NB4 (cell line): ENCODE measurements at regions not wholly inside any gene's neighbourhood (a gene's known extent, or its start where the extent isn't known, plus 50 kb on each side); places are given as distances from the start of the nearest gene placed in this dataset.

Source experiments
- DNase-seq: peaks from one replicate; pipeline ENCODE4 v3.0.0; 2010; ENCODE audit warnings: low read depth
- H3K4me3 ChIP-seq: one replicate; pipeline ENCODE4 v1.5.1; 2011; ENCODE audit warnings: mild to moderate bottlenecking, low read depth, low read length, moderate library complexity
- MAX ChIP-seq: IDR thresholded peaks from 2 replicates; pipeline ENCODE4 v1.6.1; 2011; ENCODE audit warnings: low read depth, low read length
- MYC ChIP-seq: IDR thresholded peaks from 2 replicates; pipeline ENCODE4 v1.6.1; 2011; ENCODE audit warnings: low read depth, low read length
- POLR2A ChIP-seq: IDR thresholded peaks from 2 replicates; pipeline ENCODE4 v1.6.1; 2011; ENCODE audit warnings: mild to moderate bottlenecking; ENCODE audit not compliant: insufficient read length; ENCODE audit errors: extremely low read depth
- TF ChIP-seq, protein P1 (sequence below): IDR thresholded peaks from one replicate; pipeline ENCODE4 v1.5.1; 2012; ENCODE audit warnings: low read depth, low read length

DNA sequence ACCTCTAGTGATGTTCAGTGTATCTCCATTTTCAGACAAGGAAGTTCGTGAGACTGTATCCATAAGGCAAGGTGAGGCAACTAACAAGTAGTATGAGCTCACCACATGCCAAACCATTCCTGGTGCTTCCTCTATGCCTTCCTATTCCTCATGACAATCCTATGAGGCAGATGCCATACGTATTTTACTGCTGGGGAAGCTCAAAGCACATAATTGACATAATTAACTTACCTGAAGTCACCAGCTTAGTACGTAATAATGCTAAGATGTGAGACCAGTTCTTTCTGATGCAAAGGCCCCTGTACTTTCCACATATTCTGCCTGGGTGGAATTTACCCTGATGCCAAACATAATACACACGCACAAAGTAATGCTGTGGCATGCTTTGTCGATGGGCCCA, 83.6 kb upstream of the NFIA start:
- DNase-seq = no peak
- no peak overlapping the region for H3K4me3 ChIP-seq
- TF ChIP-seq, protein P1, sequence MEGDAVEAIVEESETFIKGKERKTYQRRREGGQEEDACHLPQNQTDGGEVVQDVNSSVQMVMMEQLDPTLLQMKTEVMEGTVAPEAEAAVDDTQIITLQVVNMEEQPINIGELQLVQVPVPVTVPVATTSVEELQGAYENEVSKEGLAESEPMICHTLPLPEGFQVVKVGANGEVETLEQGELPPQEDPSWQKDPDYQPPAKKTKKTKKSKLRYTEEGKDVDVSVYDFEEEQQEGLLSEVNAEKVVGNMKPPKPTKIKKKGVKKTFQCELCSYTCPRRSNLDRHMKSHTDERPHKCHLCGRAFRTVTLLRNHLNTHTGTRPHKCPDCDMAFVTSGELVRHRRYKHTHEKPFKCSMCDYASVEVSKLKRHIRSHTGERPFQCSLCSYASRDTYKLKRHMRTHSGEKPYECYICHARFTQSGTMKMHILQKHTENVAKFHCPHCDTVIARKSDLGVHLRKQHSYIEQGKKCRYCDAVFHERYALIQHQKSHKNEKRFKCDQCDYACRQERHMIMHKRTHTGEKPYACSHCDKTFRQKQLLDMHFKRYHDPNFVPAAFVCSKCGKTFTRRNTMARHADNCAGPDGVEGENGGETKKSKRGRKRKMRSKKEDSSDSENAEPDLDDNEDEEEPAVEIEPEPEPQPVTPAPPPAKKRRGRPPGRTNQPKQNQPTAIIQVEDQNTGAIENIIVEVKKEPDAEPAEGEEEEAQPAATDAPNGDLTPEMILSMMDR = no peak
- TF ChIP-seq MYC = no peak
- TF ChIP-seq MAX = no peak

DNA sequence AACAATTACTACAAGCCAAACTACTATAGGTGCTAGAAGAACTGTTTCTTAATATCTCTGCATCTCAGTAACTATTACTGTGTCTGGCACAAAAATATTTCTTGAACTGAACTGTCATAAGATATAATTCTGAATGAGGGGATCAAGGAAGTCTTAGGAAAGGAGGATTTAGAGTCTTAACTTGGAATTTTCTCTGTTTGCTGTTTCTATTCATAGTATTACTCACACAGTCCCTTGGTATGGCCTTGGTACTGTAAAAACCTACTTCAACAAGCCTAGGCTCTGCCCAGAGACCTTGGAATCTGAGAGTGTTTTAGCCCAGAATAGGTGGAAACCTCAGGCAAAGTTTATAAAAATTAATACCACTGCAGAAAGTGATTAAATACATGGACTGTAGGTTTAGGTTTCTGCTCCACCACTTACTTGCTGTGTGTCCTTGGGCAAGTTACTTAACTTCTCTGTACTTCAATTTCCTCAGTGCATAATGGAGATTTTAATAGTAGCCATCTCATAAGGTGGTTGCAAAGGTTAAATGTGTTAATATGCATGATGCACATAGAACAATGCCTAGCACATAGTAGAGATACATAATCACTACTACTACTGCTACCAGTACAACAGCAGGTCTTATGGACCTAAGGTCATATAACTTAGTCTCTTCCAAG, 87.4 kb upstream of the NFIA start:
- DNase-seq = no peak
- H3K4me3 ChIP-seq = no peak overlapping the region
- no peak for TF ChIP-seq MAX
- TF ChIP-seq, protein P1 = no peak

GRCh38 chr1:60994369-60994768, 88.0 kb upstream of the NFIA start:
- TF ChIP-seq POLR2A (no peak), MAX (no peak), MYC (no peak)
- TF ChIP-seq, protein P1 = no peak
- H3K4me3 ChIP-seq = no peak overlapping the region
- DNase-seq = no peak

- H3K4me3 ChIP-seq = no peak overlapping the region
- TF ChIP-seq MYC (no peak), POLR2A (no peak), MAX (no peak)
- TF ChIP-seq, protein P1 = no peak
- DNase-seq = no peak
Measured at GRCh38 chr1:60992165-60992564, 90.2 kb upstream of the NFIA start.

DNA sequence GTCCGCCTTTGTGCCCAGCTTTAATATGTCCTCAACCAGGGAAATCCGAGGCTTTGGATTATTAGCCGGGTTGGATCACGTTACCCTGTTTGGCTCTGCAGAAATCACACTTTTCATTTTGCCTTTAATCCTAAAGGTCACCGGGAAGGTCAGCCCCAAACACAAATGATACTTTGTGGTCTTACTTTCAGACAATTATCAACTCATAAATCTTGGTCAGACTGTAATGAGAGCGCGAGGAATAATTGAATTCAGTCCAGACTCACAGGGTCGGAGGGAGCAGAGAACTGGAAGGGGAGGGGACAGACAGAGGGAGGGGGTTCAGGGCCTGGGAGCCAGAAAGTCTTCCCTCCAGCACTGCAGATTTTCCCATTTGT, 91.7 kb upstream of the NFIA start:
- no peak for TF ChIP-seq MAX
- TF ChIP-seq MYC = no peak
- TF ChIP-seq POLR2A = no peak
- TF ChIP-seq, protein P1 = no peak
- H3K4me3 ChIP-seq = no peak overlapping the region
- no peak for DNase-seq
